ENCODE measurements at regions not wholly inside any gene's neighbourhood (a gene's known extent, or its start where the extent isn't known, plus 50 kb on each side); places are given as distances from the start of the nearest gene placed in this dataset.

GRCh38 chr17:73803964-73804435 lies 159.8 kb upstream of the SDK2 start:
- Mint-ChIP-seq H3K27ac (no peak overlapping the region), H3K4me1 (peaks cover 2% of the 10 kb centered on the region), H3K4me3 (no peak overlapping the region), H3K27me3 (ENCODE audit: low read depth) (peaks cover 83% of the 10 kb centered on the region), H3K9me3 (peaks cover 22% of the 10 kb centered on the region), H3K36me3 (no peaks in the 10 kb centered on the region)
- no peak for TF ChIP-seq CTCF (IDR thresholded peaks at IDR 0.05; ENCODE audit: unreplicated experiment)
- no peak for DNase-seq (ENCODE audit: low spot score in 2 of 2, unreplicated experiment in 2 of 2)

GRCh38 chr17:73806768-73807167 lies 162.5 kb upstream of the SDK2 start:
- Mint-ChIP-seq H3K36me3 (no peaks in the 10 kb centered on the region), H3K4me1 (no peaks in the 10 kb centered on the region), H3K27me3 (ENCODE audit: low read depth) (peaks cover 62% of the 10 kb centered on the region)

GRCh38 chr17:73813201-73813600 lies 169.0 kb upstream of the SDK2 start:
- no peak overlapping the region for H3K27ac Mint-ChIP-seq
- H3K4me1 Mint-ChIP-seq: no peaks in the 10 kb centered on the region
- H3K9me3 Mint-ChIP-seq: no peaks in the 10 kb centered on the region
- TF ChIP-seq CTCF (IDR thresholded peaks at IDR 0.05; ENCODE audit: unreplicated experiment): no peak
- DNase-seq (ENCODE audit: low spot score in 2 of 2, unreplicated experiment in 2 of 2): no peak
- H3K4me3 Mint-ChIP-seq: no peak overlapping the region
- H3K36me3 Mint-ChIP-seq: no peaks in the 10 kb centered on the region
- peaks cover 35% of the 10 kb centered on the region for H3K27me3 Mint-ChIP-seq (ENCODE audit: low read depth)

More at GRCh38 chr17:73806768-73807167, 162.5 kb upstream of the SDK2 start:
- peaks cover 22% of the 10 kb centered on the region for H3K9me3 Mint-ChIP-seq
- H3K27ac Mint-ChIP-seq: no peak overlapping the region
- no peak for TF ChIP-seq CTCF (IDR thresholded peaks at IDR 0.05; ENCODE audit: unreplicated experiment)
- H3K4me3 Mint-ChIP-seq: no peak overlapping the region
- DNase-seq (ENCODE audit: low spot score in 2 of 2, unreplicated experiment in 2 of 2): no peak

GRCh38 chr17:73814075-73814474 lies 169.8 kb upstream of the SDK2 start:
- Mint-ChIP-seq H3K27me3 (ENCODE audit: low read depth) (peaks cover 36% of the 10 kb centered on the region), H3K4me3 (no peak overlapping the region), H3K27ac (no peak overlapping the region), H3K4me1 (no peaks in the 10 kb centered on the region), H3K9me3 (peaks cover 6% of the 10 kb centered on the region), H3K36me3 (no peaks in the 10 kb centered on the region)
- TF ChIP-seq CTCF (IDR thresholded peaks at IDR 0.05; ENCODE audit: unreplicated experiment): no peak
- DNase-seq (ENCODE audit: low spot score in 2 of 2, unreplicated experiment in 2 of 2): no peak

- no peak for TF ChIP-seq CTCF (IDR thresholded peaks at IDR 0.05; ENCODE audit: unreplicated experiment)
- H3K4me1 Mint-ChIP-seq: no peaks in the 10 kb centered on the region
- peaks cover 39% of the 10 kb centered on the region for H3K27me3 Mint-ChIP-seq (ENCODE audit: low read depth)
- no peaks in the 10 kb centered on the region for H3K36me3 Mint-ChIP-seq
- H3K4me3 Mint-ChIP-seq: no peak overlapping the region
- peaks cover 6% of the 10 kb centered on the region for H3K9me3 Mint-ChIP-seq
- no peak overlapping the region for H3K27ac Mint-ChIP-seq
- DNase-seq (ENCODE audit: low spot score in 2 of 2, unreplicated experiment in 2 of 2): no peak
These were observed 171.2 kb upstream of the SDK2 start for GRCh38 chr17:73815474-73815873.
